ENCODE measurements at regions not wholly inside any gene's neighbourhood (a gene's known extent, or its start where the extent isn't known, plus 50 kb on each side); places are given as distances from the start of the nearest gene placed in this dataset.

DNA sequence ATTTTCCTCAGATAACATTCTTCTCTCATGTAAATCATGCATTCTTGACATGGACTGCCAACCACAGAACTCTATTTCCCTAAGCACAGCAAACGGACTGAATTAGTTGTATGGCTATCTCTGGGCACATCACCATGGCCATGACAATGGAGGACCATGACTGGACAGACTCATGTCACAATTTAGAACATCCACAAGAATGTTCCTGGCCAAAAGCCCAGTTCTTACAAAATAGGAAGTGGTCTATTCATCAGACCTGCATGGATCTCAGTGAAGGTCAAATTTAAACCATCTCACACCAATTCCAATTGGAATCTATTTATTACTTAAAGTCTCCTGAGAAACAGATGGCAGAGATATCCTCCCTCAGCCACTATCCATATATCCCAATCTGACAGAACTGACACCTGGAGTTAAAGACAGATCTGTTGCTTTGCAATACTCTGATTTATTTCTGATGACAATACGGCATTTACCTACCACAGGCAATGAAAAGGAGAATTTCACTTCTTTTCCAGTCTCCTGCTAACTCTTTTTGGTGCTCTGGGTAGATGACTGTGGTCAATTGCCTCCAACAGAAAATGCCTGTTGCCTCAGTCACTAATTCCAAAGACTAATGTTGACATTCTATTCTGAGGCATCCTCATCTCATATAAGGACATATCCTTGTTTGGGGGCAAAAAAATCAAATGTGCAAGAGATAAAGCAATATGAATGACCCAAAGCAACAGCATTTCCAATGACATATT is 254.8 kb downstream of the HTR7 start:
- no peak for DNase-seq (ENCODE audit: low spot score)

DNA sequence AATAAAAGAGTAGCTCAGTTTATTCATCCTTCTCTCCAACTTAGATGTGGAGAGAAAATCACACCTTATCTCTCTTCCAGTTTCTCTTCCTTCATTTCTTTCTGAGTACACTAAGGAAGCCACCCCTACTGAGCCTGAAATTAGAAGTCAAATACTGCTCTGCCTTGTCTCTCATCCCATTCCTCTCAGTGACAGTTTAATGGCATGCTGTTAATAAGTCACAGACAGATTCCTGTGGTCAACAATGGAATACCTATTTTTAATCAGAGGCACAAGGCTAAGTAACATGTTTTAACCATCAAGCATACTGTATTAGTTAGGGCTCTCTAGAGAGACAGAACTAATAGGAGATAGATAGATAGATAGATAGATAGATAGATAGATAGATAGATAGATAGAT is 253.2 kb downstream of the HTR7 start:
- DNase-seq (ENCODE audit: low spot score) = no peak

- DNase-seq (ENCODE audit: low spot score) = no peak
Observed at GRCh38 chr10:90605506-90605905, 252.3 kb downstream of the HTR7 start.

DNA sequence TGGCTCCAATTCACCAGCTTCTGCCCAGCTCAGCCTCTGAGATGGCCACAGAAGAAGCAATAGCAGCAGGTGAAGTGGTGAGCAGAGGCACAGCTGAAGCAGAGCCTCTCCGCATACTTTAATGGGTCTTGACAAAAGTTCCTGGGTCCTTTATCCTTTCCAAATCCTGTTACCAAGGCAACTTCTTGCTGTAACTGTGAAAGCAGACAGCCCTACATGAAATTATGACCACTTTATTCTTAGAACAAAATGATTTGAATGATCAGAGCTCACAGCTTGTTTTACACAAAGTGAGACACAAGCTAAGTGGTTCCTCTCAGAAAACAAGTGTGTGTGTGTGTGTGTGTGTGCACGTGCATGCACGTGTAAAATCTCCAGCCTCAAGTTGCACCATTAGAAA is 245.6 kb downstream of the HTR7 start:
- DNase-seq (ENCODE audit: low spot score) = no peak

GRCh38 chr10:90614631-90615030 is 243.2 kb downstream of the HTR7 start:
- DNase-seq (ENCODE audit: low spot score) = no peak

DNA sequence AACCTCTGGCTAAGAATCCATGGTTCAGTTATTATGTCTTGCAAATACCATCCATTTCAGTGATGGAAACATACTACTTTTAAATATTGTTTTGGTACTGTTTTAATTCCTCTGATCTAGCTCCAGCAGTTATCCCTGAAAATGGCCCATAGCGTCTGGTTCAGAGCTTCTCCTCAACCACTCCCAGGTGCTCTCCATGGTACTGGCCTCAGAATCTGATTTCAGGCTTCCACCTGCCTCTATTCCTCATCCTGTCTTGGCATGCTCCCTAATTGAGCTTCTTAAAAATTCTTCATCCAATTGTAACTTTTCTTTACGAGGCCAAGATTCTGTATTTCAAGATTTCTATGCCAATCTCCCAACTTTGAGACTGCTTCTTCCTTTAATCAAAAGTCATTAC is 236.3 kb downstream of the HTR7 start:
- no peak for DNase-seq (ENCODE audit: low spot score)

DNA sequence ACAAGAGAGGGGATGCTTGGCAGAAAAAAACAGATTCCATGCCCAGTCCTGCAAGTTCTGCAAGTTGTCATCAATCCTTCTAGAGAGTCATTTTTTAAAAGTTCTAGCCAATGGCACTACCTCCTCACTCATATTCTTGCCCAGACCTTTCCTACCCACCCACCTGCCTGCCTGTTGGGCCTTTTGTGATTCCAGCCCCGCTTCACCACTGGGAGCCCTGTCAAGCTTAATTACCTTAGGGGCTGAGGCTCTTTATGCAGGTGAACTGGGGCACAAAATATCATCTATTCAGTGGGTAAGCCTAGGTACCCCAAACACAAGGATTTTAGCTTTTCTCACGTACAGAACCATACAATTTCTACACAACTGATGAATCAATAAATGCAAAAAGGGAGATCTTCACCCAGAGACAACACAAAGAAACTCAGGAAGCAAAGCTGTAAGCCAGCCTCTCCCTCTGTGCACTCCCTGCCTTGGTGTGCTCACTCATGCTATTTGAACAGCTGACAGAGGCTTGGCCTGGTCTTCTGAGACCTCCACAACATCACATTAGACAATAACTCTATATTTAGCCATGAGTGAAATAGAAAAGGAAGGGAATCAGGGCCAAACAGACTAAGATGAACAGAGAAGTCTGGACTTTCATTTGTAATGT is 222.6 kb downstream of the HTR7 start:
- DNase-seq (ENCODE audit: low spot score) = no peak

- DNase-seq (ENCODE audit: low spot score) = no peak
Observed at GRCh38 chr10:90640756-90641155, 217.1 kb downstream of the HTR7 start.

DNA sequence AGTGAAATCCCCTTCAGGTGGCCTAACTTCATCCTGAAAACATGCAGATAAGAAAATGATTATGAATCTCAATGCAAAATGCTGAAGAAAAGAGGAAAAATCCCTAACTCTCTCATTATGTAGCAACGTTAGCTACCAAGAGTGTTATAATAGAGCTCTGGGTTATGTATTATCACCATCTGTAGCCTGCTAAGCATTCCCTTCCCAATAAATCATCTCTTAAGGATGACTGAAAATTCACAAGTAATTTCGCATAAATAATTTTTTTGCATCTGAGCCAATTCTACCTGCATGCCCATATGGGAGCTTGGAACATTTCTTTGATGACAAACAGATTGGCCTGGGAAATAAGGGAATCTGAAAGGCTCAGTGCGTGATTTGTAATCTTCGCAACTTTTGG is 216.1 kb downstream of the HTR7 start:
- no peak for DNase-seq (ENCODE audit: low spot score)

GRCh38 chr10:90642136-90642535 is 215.7 kb downstream of the HTR7 start:
- DNase-seq (ENCODE audit: low spot score) = no peak

- no peak for DNase-seq (ENCODE audit: low spot score)
Observed at GRCh38 chr10:90642650-90643049, 215.2 kb downstream of the HTR7 start.

DNA sequence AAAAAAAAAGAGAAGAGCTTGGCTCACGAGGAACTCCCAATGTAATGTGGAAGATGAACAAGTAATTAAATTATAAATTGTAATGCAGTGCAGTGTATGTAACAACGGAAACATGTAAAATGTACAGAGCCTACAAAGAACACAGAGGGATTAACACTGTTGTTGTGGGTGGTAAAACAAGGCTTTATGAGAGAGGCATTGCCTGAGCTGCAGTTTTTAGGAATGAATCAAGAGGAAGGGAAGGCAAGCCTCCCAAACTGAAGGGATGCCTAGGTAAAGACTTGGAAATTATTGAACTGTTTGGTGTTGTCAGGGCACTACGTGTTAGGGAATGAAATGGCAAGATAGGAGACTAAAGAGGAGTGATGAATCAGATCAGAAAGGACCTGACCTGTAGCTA is 213.7 kb downstream of the HTR7 start:
- no peak for DNase-seq (ENCODE audit: low spot score)

- DNase-seq (ENCODE audit: low spot score) = no peak
Observed at GRCh38 chr10:90650858-90651257, 207.0 kb downstream of the HTR7 start.

DNA sequence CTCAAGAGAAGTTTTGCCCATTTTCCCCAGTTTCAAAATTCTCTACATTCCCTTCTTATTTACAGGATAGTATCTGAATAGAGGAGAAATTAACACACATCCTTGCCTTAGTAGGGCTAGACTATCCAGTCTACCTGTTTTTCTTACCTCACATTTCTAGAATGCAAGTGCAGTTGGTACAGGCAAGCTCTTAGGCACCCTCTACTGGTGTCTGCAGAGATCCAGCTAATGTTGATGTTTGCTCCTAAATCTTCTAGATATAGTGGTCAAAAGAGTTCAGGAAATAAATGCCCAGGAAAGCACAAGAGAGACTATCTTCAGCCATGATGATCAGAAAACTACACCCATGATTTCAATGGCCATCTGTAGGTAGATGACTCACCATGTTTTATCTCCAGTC is 205.3 kb downstream of the HTR7 start:
- DNase-seq (ENCODE audit: low spot score) = no peak

DNA sequence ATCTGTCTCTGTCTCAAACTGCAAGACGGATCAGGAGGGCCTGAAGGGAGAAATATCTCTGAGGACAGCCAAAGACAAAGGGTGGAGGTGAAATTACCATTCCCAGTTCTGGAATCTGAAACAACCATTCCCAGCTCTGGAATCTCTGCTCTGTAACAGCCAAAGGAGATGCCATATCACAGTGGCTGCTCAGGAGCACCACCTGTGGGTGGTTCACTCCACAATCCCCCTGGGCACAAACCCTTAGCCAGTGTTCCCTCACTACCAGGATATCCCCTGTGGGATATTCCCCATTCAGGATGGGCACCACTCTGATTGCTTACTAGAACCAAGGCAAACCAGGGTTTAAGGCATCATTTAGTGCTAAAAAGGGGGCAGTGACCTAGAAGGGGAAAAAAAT is 199.0 kb downstream of the HTR7 start:
- DNase-seq (ENCODE audit: low spot score) = no peak

- DNase-seq (ENCODE audit: low spot score) = no peak
Observed at GRCh38 chr10:90665905-90666662, 191.8 kb downstream of the HTR7 start.

GRCh38 chr10:90674461-90674860 is 183.4 kb downstream of the HTR7 start:
- DNase-seq (ENCODE audit: low spot score) = no peak

DNA sequence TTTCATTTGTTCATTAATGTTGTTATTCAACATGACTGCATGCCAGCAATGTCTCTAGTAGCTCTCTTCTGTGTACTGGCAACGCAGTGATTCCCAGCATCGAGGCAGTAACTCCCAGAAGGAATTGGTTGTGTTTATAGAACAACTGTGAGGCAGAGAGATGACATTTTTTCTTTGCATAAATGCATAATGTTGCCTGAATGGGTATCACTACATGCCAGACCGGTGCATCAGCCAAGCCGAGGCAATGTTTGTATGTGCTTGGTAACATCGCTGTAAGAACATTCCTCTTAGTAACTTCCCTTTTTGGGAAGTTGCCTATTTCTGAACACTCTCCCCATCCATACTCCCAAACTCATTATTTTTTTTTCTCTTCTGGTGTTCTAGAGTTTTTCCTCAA is 182.9 kb downstream of the HTR7 start:
- no peak for DNase-seq (ENCODE audit: low spot score)

- DNase-seq (ENCODE audit: low spot score) = no peak
Observed at GRCh38 chr10:90675621-90676020, 182.2 kb downstream of the HTR7 start.

Data from CD4-positive, alpha-beta T cell treated with Interleukin-6 at 100 ng/mL for 8 hours (primary cell).